Fibroblast of lung (primary cell): ENCODE measurements at regions not wholly inside any gene's neighbourhood (a gene's known extent, or its start where the extent isn't known, plus 50 kb on each side); places are given as distances from the start of the nearest gene placed in this dataset.

Experiments used
- EZH2 ChIP-seq: IDR thresholded peaks from 2 replicates; pipeline ENCODE4 v1.5.1; 2012; ENCODE audit warnings: low read length, control low read depth, mild to moderate bottlenecking; ENCODE audit errors: missing control alignments
- TF ChIP-seq, protein P1 (sequence below), 2 donors: IDR thresholded peaks in 1 of 2; conservative IDR thresholded peaks in 1 of 2; 1 replicate in 1 of 2; 2 replicates in 1 of 2; pipeline ENCODE4 v1.5.1; 2011 to 2012; ENCODE audit warnings: low read length in 2 of 2, control low read depth in 1 of 2, inconsistent platforms in 1 of 2, low read depth in 1 of 2, mild to moderate bottlenecking in 1 of 2

DNA sequence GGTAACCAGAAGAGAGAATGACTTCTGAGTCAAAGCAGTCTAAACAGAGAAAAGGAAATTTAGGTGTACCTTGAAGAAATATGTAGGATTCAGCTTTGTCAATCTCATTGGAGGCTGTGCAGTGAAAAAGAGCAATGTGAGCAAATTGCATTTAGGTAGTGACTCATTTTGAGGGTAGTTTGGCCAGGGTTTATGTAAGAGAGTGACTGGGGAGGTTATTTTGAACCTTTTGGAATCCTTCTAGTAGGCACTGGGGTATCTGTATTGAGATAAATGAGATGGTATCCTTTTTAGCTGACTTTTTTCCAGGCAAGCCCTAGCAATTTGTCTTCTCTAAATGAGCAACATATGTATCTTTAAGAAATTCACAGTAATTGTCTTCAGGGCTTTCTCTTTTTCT, 95.9 kb downstream of the DISP1 start:
- TF ChIP-seq, protein P1, sequence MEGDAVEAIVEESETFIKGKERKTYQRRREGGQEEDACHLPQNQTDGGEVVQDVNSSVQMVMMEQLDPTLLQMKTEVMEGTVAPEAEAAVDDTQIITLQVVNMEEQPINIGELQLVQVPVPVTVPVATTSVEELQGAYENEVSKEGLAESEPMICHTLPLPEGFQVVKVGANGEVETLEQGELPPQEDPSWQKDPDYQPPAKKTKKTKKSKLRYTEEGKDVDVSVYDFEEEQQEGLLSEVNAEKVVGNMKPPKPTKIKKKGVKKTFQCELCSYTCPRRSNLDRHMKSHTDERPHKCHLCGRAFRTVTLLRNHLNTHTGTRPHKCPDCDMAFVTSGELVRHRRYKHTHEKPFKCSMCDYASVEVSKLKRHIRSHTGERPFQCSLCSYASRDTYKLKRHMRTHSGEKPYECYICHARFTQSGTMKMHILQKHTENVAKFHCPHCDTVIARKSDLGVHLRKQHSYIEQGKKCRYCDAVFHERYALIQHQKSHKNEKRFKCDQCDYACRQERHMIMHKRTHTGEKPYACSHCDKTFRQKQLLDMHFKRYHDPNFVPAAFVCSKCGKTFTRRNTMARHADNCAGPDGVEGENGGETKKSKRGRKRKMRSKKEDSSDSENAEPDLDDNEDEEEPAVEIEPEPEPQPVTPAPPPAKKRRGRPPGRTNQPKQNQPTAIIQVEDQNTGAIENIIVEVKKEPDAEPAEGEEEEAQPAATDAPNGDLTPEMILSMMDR (conservative IDR thresholded peaks at IDR 0.05 in 1 of 2, IDR thresholded peaks at IDR 0.05 in 1 of 2; ENCODE audit: low read depth in 1 of 2, low read length in 2 of 2): no peak
- no peak for TF ChIP-seq EZH2
